ENCODE measurements at regions not wholly inside any gene's neighbourhood (a gene's known extent, or its start where the extent isn't known, plus 50 kb on each side); places are given as distances from the start of the nearest gene placed in this dataset.

DNA sequence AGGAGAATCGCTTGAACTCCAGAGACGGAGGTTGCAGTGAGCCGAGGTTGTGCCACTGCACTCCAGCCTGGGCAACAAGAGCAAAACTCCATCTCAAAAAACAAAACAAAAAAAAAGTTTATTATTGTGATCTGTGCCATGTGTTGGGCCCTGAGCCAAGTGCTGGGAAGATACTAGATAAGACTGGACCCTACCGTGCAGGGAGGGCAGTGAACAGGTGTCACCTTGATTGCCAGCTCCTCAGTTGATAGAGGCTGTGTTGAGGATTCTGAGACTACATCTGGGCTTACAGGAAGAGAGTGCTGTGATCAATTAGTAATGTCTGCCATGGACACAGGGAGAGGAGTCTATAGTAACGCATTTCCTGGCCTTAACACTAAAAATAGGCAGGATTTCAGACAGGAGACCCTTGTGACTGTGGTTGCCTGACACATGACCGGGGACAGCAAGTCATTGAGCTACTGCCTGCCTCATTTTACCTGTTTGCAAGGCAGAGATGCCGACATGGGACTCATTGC is 201.5 kb downstream of the C9orf50 start:
- no peaks in the 10 kb centered on the region for H3K9me3 ChIP-seq
- DNase-seq (ENCODE audit: low spot score): no peak
- no peak for ATAC-seq (ENCODE audit: insufficient number of reproducible peaks, low FRiP score, low read depth)
- no peak overlapping the region for H3K27ac ChIP-seq
- TF ChIP-seq, protein P1, sequence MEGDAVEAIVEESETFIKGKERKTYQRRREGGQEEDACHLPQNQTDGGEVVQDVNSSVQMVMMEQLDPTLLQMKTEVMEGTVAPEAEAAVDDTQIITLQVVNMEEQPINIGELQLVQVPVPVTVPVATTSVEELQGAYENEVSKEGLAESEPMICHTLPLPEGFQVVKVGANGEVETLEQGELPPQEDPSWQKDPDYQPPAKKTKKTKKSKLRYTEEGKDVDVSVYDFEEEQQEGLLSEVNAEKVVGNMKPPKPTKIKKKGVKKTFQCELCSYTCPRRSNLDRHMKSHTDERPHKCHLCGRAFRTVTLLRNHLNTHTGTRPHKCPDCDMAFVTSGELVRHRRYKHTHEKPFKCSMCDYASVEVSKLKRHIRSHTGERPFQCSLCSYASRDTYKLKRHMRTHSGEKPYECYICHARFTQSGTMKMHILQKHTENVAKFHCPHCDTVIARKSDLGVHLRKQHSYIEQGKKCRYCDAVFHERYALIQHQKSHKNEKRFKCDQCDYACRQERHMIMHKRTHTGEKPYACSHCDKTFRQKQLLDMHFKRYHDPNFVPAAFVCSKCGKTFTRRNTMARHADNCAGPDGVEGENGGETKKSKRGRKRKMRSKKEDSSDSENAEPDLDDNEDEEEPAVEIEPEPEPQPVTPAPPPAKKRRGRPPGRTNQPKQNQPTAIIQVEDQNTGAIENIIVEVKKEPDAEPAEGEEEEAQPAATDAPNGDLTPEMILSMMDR (IDR thresholded peaks at IDR 0.05): no peak
- H3K4me3 ChIP-seq: no peak overlapping the region
- H3K27me3 ChIP-seq (replicated peaks; ENCODE audit: insufficient read depth): no peaks in the 10 kb centered on the region
- no peaks in the 10 kb centered on the region for H3K36me3 ChIP-seq
- peaks cover 3 to 5% of the 10 kb centered on the region in 2 donors for H3K4me1 ChIP-seq (ENCODE audit: control insufficient read depth in 1 of 2, low read depth in 2 of 2)

DNA sequence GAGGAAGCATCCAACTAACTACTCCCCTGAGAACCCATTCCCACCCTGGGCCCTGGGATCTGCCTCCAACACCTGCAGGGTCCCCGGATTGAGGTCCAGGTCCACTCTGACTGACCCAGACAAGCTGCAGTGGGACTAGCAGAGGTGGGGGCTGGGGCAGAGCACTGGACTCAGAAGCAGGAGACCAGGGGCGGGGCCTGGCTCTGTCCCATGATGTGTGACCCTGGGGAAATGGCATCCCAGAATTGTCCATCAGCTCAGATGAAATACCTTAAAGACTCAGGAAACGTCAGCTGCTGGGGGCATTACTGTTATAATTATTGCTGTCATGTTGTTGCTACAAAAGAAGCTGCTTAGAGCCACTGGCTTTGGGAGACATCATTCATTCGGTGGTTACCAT is 202.4 kb downstream of the C9orf50 start:
- no peak for ATAC-seq (ENCODE audit: insufficient number of reproducible peaks, low FRiP score, low read depth)
- Histone ChIP-seq H3K4me1 (ENCODE audit: control insufficient read depth in 1 of 2, low read depth in 2 of 2) (peaks cover 9 to 12% of the 10 kb centered on the region in 2 donors), H3K9me3 (no peaks in the 10 kb centered on the region), H3K36me3 (no peaks in the 10 kb centered on the region), H3K4me3 (no peak overlapping the region), H3K27me3 (replicated peaks; ENCODE audit: insufficient read depth) (no peaks in the 10 kb centered on the region), H3K27ac (no peak overlapping the region)
- TF ChIP-seq, protein P1 (IDR thresholded peaks at IDR 0.05): no peak
- no peak for DNase-seq (ENCODE audit: low spot score)

DNA sequence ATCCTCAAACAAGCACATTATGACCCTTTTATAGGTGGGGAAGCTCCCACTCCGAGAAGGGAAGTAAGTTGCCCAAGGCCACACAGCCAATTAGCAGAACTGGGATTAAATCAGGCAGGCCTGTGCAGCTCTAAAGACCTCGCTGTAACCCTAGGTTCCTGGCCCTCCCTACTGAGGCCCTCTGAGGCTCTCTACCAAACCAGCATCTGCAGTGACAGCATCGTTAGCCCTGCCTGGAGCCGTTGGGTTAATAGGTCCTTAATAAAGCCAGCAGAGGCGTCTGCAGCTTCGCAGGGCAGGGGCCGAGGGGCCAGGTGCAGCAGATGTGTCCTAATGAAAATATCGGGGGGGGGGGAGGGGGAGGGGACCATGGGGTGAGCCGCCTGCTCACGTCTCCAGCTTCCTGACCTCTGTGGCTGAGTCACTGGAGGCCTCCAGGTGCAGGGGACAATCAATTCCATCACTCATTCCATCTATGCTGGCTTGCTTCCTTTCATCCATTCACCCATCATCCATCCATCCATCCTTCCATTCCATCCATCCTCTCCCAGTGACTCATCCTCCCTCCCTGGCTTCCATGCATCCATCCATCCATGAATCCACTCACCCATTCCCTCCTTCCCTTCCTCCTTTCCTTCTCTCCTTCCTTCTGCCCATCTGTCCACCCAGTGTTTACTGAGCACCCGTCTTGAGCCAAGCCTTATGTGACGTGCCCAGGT is 203.9 kb downstream of the C9orf50 start:
- Histone ChIP-seq H3K27ac (no peak overlapping the region), H3K27me3 (replicated peaks; ENCODE audit: insufficient read depth) (no peaks in the 10 kb centered on the region), H3K36me3 (no peaks in the 10 kb centered on the region), H3K4me3 (no peak overlapping the region), H3K4me1 (ENCODE audit: control insufficient read depth in 1 of 2, low read depth in 2 of 2) (peaks cover 17 to 21% of the 10 kb centered on the region in 2 donors), H3K9me3 (no peaks in the 10 kb centered on the region)
- ATAC-seq (ENCODE audit: insufficient number of reproducible peaks, low FRiP score, low read depth): no peak
- DNase-seq (ENCODE audit: low spot score): no peak
- TF ChIP-seq, protein P1 (IDR thresholded peaks at IDR 0.05): no peak

DNA sequence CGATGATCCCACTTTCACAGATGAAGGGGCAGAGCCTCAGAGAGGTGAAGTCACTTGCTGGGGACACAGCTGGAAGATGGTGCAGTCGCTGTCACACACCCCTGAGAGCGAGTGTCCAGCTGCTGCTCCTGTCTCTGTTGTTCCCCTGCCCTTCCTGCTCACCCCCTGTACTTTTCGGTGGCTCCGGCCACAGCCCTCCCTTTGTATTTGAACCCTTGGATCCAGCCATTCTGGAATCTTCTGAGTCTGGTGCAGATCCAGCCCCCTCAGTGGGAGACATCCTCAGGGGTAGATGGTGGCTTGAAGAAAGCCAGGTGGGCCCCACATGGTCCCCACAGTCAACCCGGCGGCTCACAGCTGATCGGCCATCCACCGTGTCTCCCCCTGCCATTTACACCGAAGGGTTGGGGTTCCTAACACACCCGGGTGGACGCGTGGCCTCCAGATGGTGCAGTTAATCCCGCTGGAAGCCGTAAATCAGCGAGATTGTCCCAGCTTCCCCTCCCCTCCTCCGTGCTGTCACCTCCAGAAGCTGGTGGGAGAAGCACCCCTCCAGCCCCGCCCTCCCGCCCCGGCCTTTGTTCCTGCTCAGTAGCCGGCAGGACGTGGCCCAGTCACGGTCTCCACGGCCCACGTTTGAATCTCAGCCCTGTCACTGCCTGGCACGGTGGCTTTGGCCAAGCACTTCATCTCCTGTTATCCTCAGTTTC is 204.8 kb downstream of the C9orf50 start:
- Histone ChIP-seq H3K4me3 (no peak overlapping the region), H3K4me1 (ENCODE audit: control insufficient read depth in 1 of 2, low read depth in 2 of 2) (peaks cover 17 to 27% of the 10 kb centered on the region in 2 donors), H3K9me3 (no peaks in the 10 kb centered on the region), H3K27ac (no peak overlapping the region), H3K36me3 (no peaks in the 10 kb centered on the region), H3K27me3 (replicated peaks; ENCODE audit: insufficient read depth) (no peaks in the 10 kb centered on the region)
- no peak for ATAC-seq (ENCODE audit: insufficient number of reproducible peaks, low FRiP score, low read depth)
- TF ChIP-seq, protein P1 (IDR thresholded peaks at IDR 0.05): no peak
- no peak for DNase-seq (ENCODE audit: low spot score)
